GM21526 (cell line): ENCODE measurements at regions not wholly inside any gene's neighbourhood (a gene's known extent, or its start where the extent isn't known, plus 50 kb on each side); places are given as distances from the start of the nearest gene placed in this dataset.
"Not testable (repeated sequence)": the region's sequence is repeated elsewhere in the genome, so short reads cannot be mapped to it uniquely, and the experiment has no call there.

Source experiments
- ATAC-seq: cut with Tn5 transposase; IDR thresholded peaks from one replicate; pipeline ENCODE4 v1.9.1; 2021; ENCODE audit warnings: moderate library complexity; ENCODE audit not compliant: unreplicated experiment, low FRiP score

DNA sequence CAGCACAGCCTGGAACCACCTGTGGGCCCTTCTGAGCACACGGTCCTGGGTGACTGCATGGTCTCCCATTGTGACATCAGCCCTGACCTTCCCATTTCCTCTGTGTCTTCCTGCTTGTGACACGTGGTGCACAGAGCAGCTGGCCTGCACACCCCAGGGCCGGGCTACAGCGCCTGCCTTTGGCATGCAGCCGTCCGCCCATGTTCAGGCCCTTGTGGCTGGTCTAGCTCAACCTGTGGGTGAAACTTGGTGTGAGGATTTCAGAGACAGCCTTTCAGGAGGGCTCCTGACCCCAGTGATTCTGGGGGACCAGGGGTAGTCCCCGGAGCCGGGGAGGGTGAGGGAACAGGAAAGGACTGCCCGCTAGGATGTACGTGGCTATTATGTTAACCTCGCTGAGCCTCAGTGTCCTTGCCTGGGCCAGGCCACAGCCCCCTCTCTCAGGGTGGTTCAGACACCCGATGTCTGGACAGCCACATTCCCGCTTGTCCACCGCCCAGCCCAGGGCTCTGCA lies 284.8 kb upstream of the HS6ST1 start:
- ATAC-seq, result no peak

DNA sequence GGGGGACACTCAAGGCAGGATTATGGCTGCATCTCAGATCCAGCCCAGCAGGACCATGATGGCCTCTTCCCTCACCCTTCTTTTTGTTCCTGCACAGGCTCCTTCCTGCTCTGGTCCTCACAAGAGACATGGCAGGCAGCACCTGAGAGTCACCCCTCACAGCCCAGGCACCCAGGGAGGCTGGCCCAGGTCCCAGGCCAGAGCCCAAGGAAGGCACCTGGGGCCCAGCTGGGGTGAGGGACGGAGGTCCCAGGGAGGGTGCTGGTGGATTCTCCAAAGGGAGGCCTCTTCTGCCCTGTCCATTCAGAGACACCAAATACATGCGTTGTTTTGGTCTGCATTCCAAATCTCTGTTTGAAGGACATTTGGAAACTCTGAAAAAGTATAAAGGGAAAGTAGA lies 285.4 kb upstream of the HS6ST1 start:
- ATAC-seq, result no peak

DNA sequence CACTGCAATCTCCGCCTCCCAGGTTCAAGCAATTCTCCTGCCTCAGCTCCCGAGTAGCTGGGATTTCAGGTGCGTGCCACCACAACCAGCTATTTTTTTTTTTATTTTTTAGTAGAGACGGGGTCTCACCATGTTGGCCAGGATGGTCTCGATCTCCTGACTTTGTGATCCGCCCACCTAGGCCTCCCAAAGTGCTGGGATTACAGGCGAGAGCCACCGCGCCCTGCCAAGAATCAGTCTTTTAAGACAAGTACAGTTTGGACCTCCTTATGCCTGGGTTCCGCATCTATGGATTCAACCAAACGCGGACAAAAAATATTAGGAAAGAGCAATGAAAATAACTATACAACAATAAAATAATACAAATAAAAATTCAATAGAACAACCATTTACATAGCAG lies 285.9 kb upstream of the HS6ST1 start:
- ATAC-seq, result not testable (repeated sequence)

DNA sequence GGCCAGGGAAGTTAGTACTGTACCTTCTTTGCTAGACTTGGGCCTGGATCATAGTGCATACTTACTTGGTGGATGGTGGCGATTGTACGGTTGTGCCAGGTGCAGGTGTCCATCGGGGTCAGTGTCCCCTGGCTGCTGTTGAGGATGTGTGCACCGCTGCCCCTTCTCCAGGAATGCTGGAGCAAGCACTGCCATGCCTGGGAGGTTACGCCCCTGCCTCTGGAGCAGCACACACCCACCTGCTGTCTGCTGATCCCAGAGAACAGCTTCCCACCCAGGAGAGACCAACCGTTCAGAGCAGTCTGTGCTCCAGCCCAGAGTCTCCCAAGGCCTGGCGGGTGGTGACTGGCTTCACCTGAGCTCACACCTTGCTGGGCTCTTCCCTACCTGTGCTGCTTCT lies 286.8 kb upstream of the HS6ST1 start:
- no peak for ATAC-seq

- ATAC-seq, result no peak
Measured at GRCh38 chr2:128605931-128606330, 287.3 kb upstream of the HS6ST1 start.

DNA sequence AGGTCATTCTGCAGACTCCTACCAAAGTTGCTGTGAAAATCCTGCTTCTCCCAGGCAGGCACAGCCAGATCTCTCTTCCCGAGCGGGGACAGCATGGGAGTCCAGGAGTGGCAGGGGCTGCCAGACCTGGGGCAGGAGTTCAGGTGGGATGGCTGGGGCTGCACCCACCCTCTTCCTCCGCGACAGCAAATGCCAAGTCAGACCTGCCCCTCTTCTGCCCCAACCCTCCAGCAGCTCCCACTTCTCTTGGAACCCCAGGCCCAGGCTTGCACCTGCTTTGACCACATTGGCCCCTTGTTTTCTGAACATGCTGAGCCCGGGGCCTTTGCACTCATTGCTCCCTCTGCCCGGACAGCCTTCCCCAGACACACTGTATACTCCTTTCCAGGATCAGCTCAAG lies 288.2 kb upstream of the HS6ST1 start:
- ATAC-seq, result no peak

- ATAC-seq, result no peak
Measured at GRCh38 chr2:128607440-128607839, 288.8 kb upstream of the HS6ST1 start.

GRCh38 chr2:128607911-128608506 lies 289.3 kb upstream of the HS6ST1 start:
- ATAC-seq, result no peak

- no peak for ATAC-seq
Measured at GRCh38 chr2:128608921-128609880, 290.5 kb upstream of the HS6ST1 start.

DNA sequence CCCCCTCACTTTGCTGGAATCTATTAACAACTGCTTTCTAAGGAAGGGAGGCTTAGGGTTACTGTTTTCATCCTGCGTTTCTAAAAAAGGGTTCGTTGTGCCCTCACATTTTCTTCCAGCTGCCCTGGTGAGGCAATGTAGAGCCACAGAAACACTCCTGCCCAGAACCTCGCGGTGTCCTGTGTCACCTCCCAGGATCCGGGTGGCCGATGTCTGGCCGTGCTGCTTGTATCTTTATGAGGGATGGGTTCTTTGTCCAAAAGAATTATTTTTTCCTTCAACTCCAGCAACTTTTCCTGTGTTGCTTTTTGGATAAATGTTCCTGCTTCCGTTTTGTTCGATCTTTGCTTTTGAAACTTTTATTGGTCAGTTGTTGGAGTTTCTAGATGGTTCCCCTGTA lies 291.8 kb upstream of the HS6ST1 start:
- no peak for ATAC-seq

- ATAC-seq, result no peak
Measured at GRCh38 chr2:128611421-128612320, 293.0 kb upstream of the HS6ST1 start.

- no peak for ATAC-seq
Measured at GRCh38 chr2:128612628-128613027, 294.0 kb upstream of the HS6ST1 start.

DNA sequence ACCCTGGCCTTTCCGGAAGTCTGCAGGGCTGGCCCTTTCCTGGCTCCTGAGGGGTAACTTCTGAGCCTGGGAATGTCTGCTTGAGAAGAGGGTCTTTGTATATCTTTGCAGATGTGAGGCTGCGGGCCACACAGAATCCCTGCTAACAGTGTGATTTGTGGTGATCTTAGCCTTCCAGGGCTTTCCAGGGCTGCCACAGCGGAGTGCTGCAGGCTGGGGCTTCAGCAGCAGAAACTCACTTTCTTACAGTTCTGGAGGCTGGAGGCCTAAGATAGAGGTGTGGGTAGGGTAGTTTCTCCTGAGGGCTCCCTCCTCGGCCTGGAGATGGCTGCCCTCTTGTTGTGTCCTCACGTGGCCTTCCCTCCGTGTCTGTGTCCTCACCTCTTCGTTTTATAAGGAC lies 294.7 kb upstream of the HS6ST1 start:
- ATAC-seq, result no peak

DNA sequence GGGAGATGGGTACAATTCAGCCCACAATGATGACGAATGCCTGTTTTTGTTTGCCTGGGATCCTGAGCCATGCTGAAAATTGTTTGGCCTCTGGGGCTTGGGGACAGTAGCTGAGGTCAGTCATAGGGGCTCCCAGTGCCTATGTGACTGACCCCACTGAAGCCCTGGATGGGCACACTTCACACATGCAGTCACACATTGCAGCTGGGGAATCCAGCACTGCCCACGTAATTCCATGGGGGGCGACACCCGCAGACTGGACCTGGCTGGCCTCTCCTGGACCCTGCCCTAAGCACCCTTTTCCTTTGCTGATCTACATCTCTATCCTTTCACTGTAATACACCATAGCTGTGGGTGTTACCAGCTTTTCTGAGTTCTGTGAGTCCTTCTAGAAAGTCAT lies 295.2 kb upstream of the HS6ST1 start:
- no peak for ATAC-seq

DNA sequence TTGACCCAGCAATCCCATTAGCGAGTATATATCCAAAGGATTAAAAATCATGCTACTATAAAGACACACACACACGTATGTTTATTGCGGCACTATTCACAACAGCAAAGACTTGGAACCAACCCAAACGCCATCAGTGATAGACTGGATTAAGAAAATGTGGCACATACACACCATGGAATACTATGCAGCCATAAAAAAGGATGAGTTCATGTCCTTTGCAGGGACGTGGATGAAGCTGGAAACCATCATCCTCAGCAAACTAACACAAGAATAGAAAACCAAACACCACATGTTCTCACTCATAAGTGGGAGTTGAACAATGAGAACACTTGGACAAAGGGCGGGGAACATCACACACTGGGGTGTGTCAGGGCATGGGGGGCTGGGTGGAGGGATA lies 296.2 kb upstream of the HS6ST1 start:
- ATAC-seq, result not testable (repeated sequence)

GRCh38 chr2:128615571-128615970 lies 296.9 kb upstream of the HS6ST1 start:
- no peak for ATAC-seq

GRCh38 chr2:128617029-128617590 lies 298.4 kb upstream of the HS6ST1 start:
- no peak for ATAC-seq

DNA sequence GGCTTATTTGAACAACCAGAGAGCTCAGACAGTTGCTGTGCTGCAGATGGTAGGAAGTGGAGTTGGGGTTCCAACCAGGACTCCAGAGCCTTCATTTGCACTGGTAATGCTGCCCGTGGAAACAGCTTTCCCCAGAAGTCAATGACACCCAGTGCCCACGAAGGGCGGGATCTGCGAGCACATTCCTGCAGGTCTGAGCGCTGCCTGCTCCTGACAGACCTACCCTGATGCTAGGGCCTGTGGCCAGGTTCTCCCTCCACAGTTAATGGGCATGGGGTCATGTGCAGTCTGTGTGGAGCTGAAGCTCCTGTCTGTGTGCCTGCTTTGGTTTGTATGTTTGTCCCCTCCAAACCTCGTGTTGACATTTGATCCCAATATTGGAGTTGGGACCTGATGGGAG lies 299.0 kb upstream of the HS6ST1 start:
- no peak for ATAC-seq

GRCh38 chr2:128618642-128619041 lies 300.0 kb upstream of the HS6ST1 start:
- ATAC-seq, result no peak
